IMR-90 (cell line): ENCODE measurements at regions not wholly inside any gene's neighbourhood (a gene's known extent, or its start where the extent isn't known, plus 50 kb on each side); places are given as distances from the start of the nearest gene placed in this dataset.

Experiments used
- BHLHE40 ChIP-seq: fragments of 150-350 bp; IDR thresholded peaks from 2 replicates; pipeline ENCODE4 v1.6.1; 2016; ENCODE audit warnings: mild to moderate bottlenecking, low read depth, low read length
- CTCF ChIP-seq: conservative IDR thresholded peaks from 2 replicates; pipeline ENCODE4 v1.5.1; 2012; ENCODE audit warnings: mild to moderate bottlenecking, low read depth, low read length, improper control_type of control experiment
- FOS ChIP-seq: fragments of 150-350 bp; IDR thresholded peaks from 2 replicates; pipeline ENCODE4 v1.6.1; 2016; ENCODE audit warnings: low read depth, low read length
- MAFK ChIP-seq: IDR thresholded peaks from 2 replicates; pipeline ENCODE4 v1.6.1; 2012; ENCODE audit warnings: low read depth, low read length, improper control_type of control experiment
- MXI1 ChIP-seq: IDR thresholded peaks from 2 replicates; pipeline ENCODE4 v1.6.1; 2012; ENCODE audit warnings: low read depth, mild to moderate bottlenecking, low read length, moderate library complexity, borderline replicate concordance
- POLR2A ChIP-seq: IDR thresholded peaks from 2 replicates; pipeline ENCODE4 v1.6.1; 2012; ENCODE audit warnings: mild to moderate bottlenecking, low read depth, low read length
- RAD21 ChIP-seq: IDR thresholded peaks from 2 replicates; pipeline ENCODE4 v1.6.1; 2012; ENCODE audit warnings: low read length, improper control_type of control experiment

GRCh38 chr12:91396293-91396692, 213.7 kb upstream of the DCN start:
- no peak for TF ChIP-seq CTCF
- no peak for TF ChIP-seq MAFK
- no peak for TF ChIP-seq MXI1
- no peak for TF ChIP-seq FOS
- TF ChIP-seq RAD21, result no peak
- TF ChIP-seq POLR2A, result no peak
- no peak for TF ChIP-seq BHLHE40
